ENCODE measurements at regions not wholly inside any gene's neighbourhood (a gene's known extent, or its start where the extent isn't known, plus 50 kb on each side); places are given as distances from the start of the nearest gene placed in this dataset.

GRCh38 chr13:85441975-85442374 is 357.2 kb downstream of the SLITRK6 start:
- DNase-seq, result no peak

GRCh38 chr13:85441364-85441763 is 357.9 kb downstream of the SLITRK6 start:
- DNase-seq, result no peak

GRCh38 chr13:85436029-85436428 is 363.2 kb downstream of the SLITRK6 start:
- no peak for DNase-seq

GRCh38 chr13:85434927-85435326 is 364.3 kb downstream of the SLITRK6 start:
- no peak for DNase-seq

GRCh38 chr13:85432881-85433280 is 366.3 kb downstream of the SLITRK6 start:
- DNase-seq, result no peak

GRCh38 chr13:85431720-85432119 is 367.5 kb downstream of the SLITRK6 start:
- no peak for DNase-seq

- DNase-seq, result no peak
Measured at GRCh38 chr13:85430216-85430794, 368.9 kb downstream of the SLITRK6 start.

GRCh38 chr13:85427416-85427815 is 371.8 kb downstream of the SLITRK6 start:
- DNase-seq, result no peak

GRCh38 chr13:85420136-85420535 is 379.1 kb downstream of the SLITRK6 start:
- no peak for DNase-seq

GRCh38 chr13:85419611-85420010 is 379.6 kb downstream of the SLITRK6 start:
- DNase-seq, result no peak

- DNase-seq, result no peak
Measured at GRCh38 chr13:85417807-85418206, 381.4 kb downstream of the SLITRK6 start.

- no peak for DNase-seq
Measured at GRCh38 chr13:85413664-85414063, 385.6 kb downstream of the SLITRK6 start.

GRCh38 chr13:85412448-85412847 is 386.8 kb downstream of the SLITRK6 start:
- DNase-seq, result no peak

- no peak for DNase-seq
Measured at GRCh38 chr13:85411591-85411990, 387.6 kb downstream of the SLITRK6 start.

GRCh38 chr13:85408415-85408814 is 390.8 kb downstream of the SLITRK6 start:
- DNase-seq, result no peak

- DNase-seq, result no peak
Measured at GRCh38 chr13:85406269-85406975, 392.8 kb downstream of the SLITRK6 start.

GRCh38 chr13:85405316-85405897 is 393.8 kb downstream of the SLITRK6 start:
- no peak for DNase-seq

- no peak for DNase-seq
Measured at GRCh38 chr13:85386424-85386823, 412.8 kb downstream of the SLITRK6 start.

GRCh38 chr13:85383291-85383690 is 415.9 kb downstream of the SLITRK6 start:
- DNase-seq, result no peak

GRCh38 chr13:85381082-85381481 is 418.1 kb downstream of the SLITRK6 start:
- no peak for DNase-seq

- no peak for DNase-seq
Measured at GRCh38 chr13:85379991-85380390, 419.2 kb downstream of the SLITRK6 start.

GRCh38 chr13:85379433-85379832 is 419.8 kb downstream of the SLITRK6 start:
- no peak for DNase-seq

- DNase-seq, result no peak
Measured at GRCh38 chr13:85377783-85378182, 421.4 kb downstream of the SLITRK6 start.

- DNase-seq, result no peak
Measured at GRCh38 chr13:85373322-85373721, 425.9 kb downstream of the SLITRK6 start.

- DNase-seq, result no peak
Measured at GRCh38 chr13:85371254-85371653, 428.0 kb downstream of the SLITRK6 start.
